ENCODE measurements at regions not wholly inside any gene's neighbourhood (a gene's known extent, or its start where the extent isn't known, plus 50 kb on each side); places are given as distances from the start of the nearest gene placed in this dataset.

DNA sequence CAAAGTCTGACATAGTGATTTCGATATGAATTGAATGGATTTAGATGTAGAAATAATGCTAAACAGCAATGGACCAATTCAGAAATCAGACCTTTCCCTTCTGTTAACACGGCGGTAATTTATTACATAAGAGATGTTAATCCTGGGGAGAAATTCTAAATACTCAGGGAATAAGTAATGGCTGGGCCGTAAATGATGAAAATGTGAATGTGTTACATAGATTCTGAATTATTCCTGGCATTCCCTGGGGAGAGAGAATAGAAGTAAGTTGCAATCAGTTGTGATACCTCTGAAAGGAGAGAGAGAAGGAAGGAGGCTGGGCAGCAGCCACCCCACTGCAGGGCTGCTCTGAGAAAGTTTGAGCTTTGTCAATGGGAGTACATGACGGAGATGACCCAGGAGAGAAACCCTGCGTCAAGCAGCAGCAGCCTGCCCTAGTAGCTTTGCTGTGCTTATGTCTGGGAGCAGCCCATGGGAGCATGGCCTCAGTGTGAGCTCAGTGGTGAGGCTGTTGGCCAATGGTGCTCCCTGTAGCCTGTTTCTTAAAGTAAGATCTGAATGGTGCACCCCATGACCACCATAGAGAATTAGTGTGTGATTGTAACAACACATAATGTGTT, 420.1 kb downstream of the MTRR start:
- TF ChIP-seq FOXP2 (optimal IDR thresholded peaks at IDR 0.05; ENCODE audit: borderline replicate concordance, extremely low read depth, extremely low read length, insufficient read depth) (no peak), TAF1 (IDR thresholded peaks at IDR 0.05; ENCODE audit: borderline replicate concordance, insufficient read depth, low read length) (no peak), POLR2AphosphoS5 (IDR thresholded peaks at IDR 0.05; ENCODE audit: low read depth, low read length) (no peak), SIN3A (IDR thresholded peaks at IDR 0.05; ENCODE audit: borderline replicate concordance, insufficient read depth, low read length) (no peak)
- TF ChIP-seq, protein P1, sequence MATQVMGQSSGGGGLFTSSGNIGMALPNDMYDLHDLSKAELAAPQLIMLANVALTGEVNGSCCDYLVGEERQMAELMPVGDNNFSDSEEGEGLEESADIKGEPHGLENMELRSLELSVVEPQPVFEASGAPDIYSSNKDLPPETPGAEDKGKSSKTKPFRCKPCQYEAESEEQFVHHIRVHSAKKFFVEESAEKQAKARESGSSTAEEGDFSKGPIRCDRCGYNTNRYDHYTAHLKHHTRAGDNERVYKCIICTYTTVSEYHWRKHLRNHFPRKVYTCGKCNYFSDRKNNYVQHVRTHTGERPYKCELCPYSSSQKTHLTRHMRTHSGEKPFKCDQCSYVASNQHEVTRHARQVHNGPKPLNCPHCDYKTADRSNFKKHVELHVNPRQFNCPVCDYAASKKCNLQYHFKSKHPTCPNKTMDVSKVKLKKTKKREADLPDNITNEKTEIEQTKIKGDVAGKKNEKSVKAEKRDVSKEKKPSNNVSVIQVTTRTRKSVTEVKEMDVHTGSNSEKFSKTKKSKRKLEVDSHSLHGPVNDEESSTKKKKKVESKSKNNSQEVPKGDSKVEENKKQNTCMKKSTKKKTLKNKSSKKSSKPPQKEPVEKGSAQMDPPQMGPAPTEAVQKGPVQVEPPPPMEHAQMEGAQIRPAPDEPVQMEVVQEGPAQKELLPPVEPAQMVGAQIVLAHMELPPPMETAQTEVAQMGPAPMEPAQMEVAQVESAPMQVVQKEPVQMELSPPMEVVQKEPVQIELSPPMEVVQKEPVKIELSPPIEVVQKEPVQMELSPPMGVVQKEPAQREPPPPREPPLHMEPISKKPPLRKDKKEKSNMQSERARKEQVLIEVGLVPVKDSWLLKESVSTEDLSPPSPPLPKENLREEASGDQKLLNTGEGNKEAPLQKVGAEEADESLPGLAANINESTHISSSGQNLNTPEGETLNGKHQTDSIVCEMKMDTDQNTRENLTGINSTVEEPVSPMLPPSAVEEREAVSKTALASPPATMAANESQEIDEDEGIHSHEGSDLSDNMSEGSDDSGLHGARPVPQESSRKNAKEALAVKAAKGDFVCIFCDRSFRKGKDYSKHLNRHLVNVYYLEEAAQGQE (IDR thresholded peaks at IDR 0.05; ENCODE audit: insufficient read depth in 1 of 2, low read depth in 2 of 2, low read length in 2 of 2): no peak

DNA sequence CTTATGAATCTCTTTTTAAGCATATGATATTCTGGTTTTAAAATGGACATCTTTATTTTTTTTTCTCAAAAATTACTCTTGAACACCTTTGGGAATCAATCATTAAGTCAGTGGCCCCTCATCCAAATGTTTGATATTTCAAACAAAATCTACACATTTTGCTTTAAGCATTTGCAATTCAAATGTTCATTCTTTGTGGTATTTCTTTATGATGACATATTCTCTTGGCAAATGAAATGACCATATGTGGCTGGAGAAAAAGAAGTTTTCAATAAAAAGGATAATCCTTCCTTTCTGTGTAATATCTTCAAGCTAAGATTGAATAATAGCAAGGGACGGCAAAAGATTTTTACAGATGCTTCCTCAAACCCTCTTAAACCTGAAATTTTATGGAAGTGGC, 420.8 kb downstream of the MTRR start:
- TF ChIP-seq, protein P1 (IDR thresholded peaks at IDR 0.05; ENCODE audit: insufficient read depth in 1 of 2, low read depth in 2 of 2, low read length in 2 of 2): no peak
- no peak for TF ChIP-seq POLR2AphosphoS5 (IDR thresholded peaks at IDR 0.05; ENCODE audit: low read depth, low read length)
- no peak for TF ChIP-seq FOXP2 (optimal IDR thresholded peaks at IDR 0.05; ENCODE audit: borderline replicate concordance, extremely low read depth, extremely low read length, insufficient read depth)
- TF ChIP-seq TAF1 (IDR thresholded peaks at IDR 0.05; ENCODE audit: borderline replicate concordance, insufficient read depth, low read length): no peak
- no peak for TF ChIP-seq SIN3A (IDR thresholded peaks at IDR 0.05; ENCODE audit: borderline replicate concordance, insufficient read depth, low read length)

DNA sequence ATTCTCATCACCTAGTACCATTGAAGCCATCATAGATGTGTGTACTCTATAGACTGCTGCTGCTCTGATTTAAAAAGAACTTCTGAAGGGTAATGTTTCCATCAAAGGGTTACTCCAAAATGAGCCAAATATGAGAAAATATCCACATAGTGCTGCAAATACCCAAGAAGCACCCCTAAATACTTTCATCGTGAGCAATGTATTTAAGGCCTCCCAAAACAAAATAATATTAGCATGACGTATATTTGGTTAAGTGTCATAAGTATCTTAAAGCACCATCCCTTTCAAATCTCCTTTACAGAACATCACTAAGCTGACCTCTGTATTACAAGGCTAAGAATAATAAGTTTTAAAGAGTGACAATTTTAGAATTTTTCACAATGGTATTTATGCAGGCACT, 421.8 kb downstream of the MTRR start:
- TF ChIP-seq SIN3A (IDR thresholded peaks at IDR 0.05; ENCODE audit: borderline replicate concordance, insufficient read depth, low read length) (no peak), TAF1 (IDR thresholded peaks at IDR 0.05; ENCODE audit: borderline replicate concordance, insufficient read depth, low read length) (no peak), POLR2AphosphoS5 (IDR thresholded peaks at IDR 0.05; ENCODE audit: low read depth, low read length) (no peak), FOXP2 (optimal IDR thresholded peaks at IDR 0.05; ENCODE audit: borderline replicate concordance, extremely low read depth, extremely low read length, insufficient read depth) (no peak)
- TF ChIP-seq, protein P1 (IDR thresholded peaks at IDR 0.05; ENCODE audit: insufficient read depth in 1 of 2, low read depth in 2 of 2, low read length in 2 of 2): no peak

DNA sequence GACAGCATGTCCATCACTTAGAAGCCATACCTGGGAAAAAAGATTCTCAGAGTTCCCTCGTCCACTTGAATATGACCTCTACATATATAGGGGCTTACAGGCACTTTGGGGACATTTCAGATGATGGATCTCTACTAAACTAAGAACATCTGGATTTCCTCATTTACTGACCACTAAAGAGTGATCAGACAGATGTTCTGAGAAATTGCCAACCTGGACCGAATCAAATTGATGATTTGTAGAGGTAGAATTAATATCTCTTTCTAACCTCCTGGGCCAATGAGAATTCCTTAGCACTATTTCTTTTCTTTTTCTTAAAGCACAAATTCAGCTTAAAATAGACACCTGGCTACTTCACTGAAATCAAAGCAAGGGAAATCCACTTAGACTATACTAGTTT, 422.7 kb downstream of the MTRR start:
- TF ChIP-seq TAF1 (IDR thresholded peaks at IDR 0.05; ENCODE audit: borderline replicate concordance, insufficient read depth, low read length) (no peak), FOXP2 (optimal IDR thresholded peaks at IDR 0.05; ENCODE audit: borderline replicate concordance, extremely low read depth, extremely low read length, insufficient read depth) (no peak), SIN3A (IDR thresholded peaks at IDR 0.05; ENCODE audit: borderline replicate concordance, insufficient read depth, low read length) (no peak), POLR2AphosphoS5 (IDR thresholded peaks at IDR 0.05; ENCODE audit: low read depth, low read length) (no peak)
- TF ChIP-seq, protein P1 (IDR thresholded peaks at IDR 0.05; ENCODE audit: insufficient read depth in 1 of 2, low read depth in 2 of 2, low read length in 2 of 2): no peak

Data from PFSK-1 (cell line).